ENCODE measurements at regions not wholly inside any gene's neighbourhood (a gene's known extent, or its start where the extent isn't known, plus 50 kb on each side); places are given as distances from the start of the nearest gene placed in this dataset.

- no peak for DNase-seq (ENCODE audit: low spot score)
- Mint-ChIP-seq H3K4me1 (ENCODE audit: unreplicated experiment) (no peaks in the 10 kb centered on the region), H3K27ac (ENCODE audit: unreplicated experiment) (no peak overlapping the region), H3K9me3 (ENCODE audit: unreplicated experiment) (no peaks in the 10 kb centered on the region), H3K4me3 (ENCODE audit: unreplicated experiment) (no peak overlapping the region), H3K36me3 (ENCODE audit: low read depth, unreplicated experiment) (no peaks in the 10 kb centered on the region), H3K27me3 (ENCODE audit: unreplicated experiment) (no peaks in the 10 kb centered on the region)
- no peak for TF ChIP-seq CTCF (IDR thresholded peaks at IDR 0.05; ENCODE audit: unreplicated experiment)
Observed at GRCh38 chr10:3622427-3622826, 162.6 kb downstream of the KLF6 start.

- Mint-ChIP-seq H3K4me1 (ENCODE audit: unreplicated experiment) (no peaks in the 10 kb centered on the region), H3K4me3 (ENCODE audit: unreplicated experiment) (no peak overlapping the region), H3K27ac (ENCODE audit: unreplicated experiment) (no peak overlapping the region), H3K27me3 (ENCODE audit: unreplicated experiment) (peaks cover 1% of the 10 kb centered on the region), H3K9me3 (ENCODE audit: unreplicated experiment) (no peaks in the 10 kb centered on the region), H3K36me3 (ENCODE audit: low read depth, unreplicated experiment) (no peaks in the 10 kb centered on the region)
- no peak for DNase-seq (ENCODE audit: low spot score)
- TF ChIP-seq CTCF (IDR thresholded peaks at IDR 0.05; ENCODE audit: unreplicated experiment) = no peak
Observed at GRCh38 chr10:3620818-3621217, 164.2 kb downstream of the KLF6 start.

- Mint-ChIP-seq H3K27ac (ENCODE audit: unreplicated experiment) (no peak overlapping the region), H3K27me3 (ENCODE audit: unreplicated experiment) (peaks cover 1% of the 10 kb centered on the region), H3K9me3 (ENCODE audit: unreplicated experiment) (no peaks in the 10 kb centered on the region), H3K36me3 (ENCODE audit: low read depth, unreplicated experiment) (no peaks in the 10 kb centered on the region), H3K4me1 (ENCODE audit: unreplicated experiment) (no peaks in the 10 kb centered on the region), H3K4me3 (ENCODE audit: unreplicated experiment) (no peak overlapping the region)
- DNase-seq (ENCODE audit: low spot score) = no peak
- no peak for TF ChIP-seq CTCF (IDR thresholded peaks at IDR 0.05; ENCODE audit: unreplicated experiment)
Observed at GRCh38 chr10:3619241-3619640, 165.8 kb downstream of the KLF6 start.

- H3K4me1 Mint-ChIP-seq (ENCODE audit: unreplicated experiment) = no peaks in the 10 kb centered on the region
- H3K9me3 Mint-ChIP-seq (ENCODE audit: unreplicated experiment) = no peaks in the 10 kb centered on the region
- no peak for TF ChIP-seq CTCF (IDR thresholded peaks at IDR 0.05; ENCODE audit: unreplicated experiment)
- no peak for DNase-seq (ENCODE audit: low spot score)
- H3K4me3 Mint-ChIP-seq (ENCODE audit: unreplicated experiment) = no peak overlapping the region
- H3K27me3 Mint-ChIP-seq (ENCODE audit: unreplicated experiment) = peaks cover 1% of the 10 kb centered on the region
- no peaks in the 10 kb centered on the region for H3K36me3 Mint-ChIP-seq (ENCODE audit: low read depth, unreplicated experiment)
- no peak overlapping the region for H3K27ac Mint-ChIP-seq (ENCODE audit: unreplicated experiment)
Observed at GRCh38 chr10:3616880-3617279, 168.1 kb downstream of the KLF6 start.

GRCh38 chr10:3613318-3613717 is 171.7 kb downstream of the KLF6 start:
- H3K9me3 Mint-ChIP-seq (ENCODE audit: unreplicated experiment) = no peaks in the 10 kb centered on the region
- H3K27me3 Mint-ChIP-seq (ENCODE audit: unreplicated experiment) = peaks cover 1% of the 10 kb centered on the region
- DNase-seq (ENCODE audit: low spot score) = no peak
- H3K36me3 Mint-ChIP-seq (ENCODE audit: low read depth, unreplicated experiment) = no peaks in the 10 kb centered on the region
- H3K4me1 Mint-ChIP-seq (ENCODE audit: unreplicated experiment) = no peaks in the 10 kb centered on the region
- no peak overlapping the region for H3K4me3 Mint-ChIP-seq (ENCODE audit: unreplicated experiment)
- H3K27ac Mint-ChIP-seq (ENCODE audit: unreplicated experiment) = no peak overlapping the region
- no peak for TF ChIP-seq CTCF (IDR thresholded peaks at IDR 0.05; ENCODE audit: unreplicated experiment)

All from endothelial cell (in vitro differentiated cells).